HEK293 (cell line): ENCODE measurements at regions not wholly inside any gene's neighbourhood (a gene's known extent, or its start where the extent isn't known, plus 50 kb on each side); places are given as distances from the start of the nearest gene placed in this dataset.

ENCODE experiments used
- CTCF ChIA-PET: fragments of 350-600 bp; formaldehyde crosslinking; extraction: SDS; loops from one replicate; lab custom pipeline; 2021; ENCODE audit warnings: antibody characterized with exemption; lab: Yijun Ruan, JAX
- POLR2A ChIA-PET: fragments of 300-600 bp; formaldehyde crosslinking; extraction: SDS; loops from one replicate; lab custom pipeline; 2020; ENCODE audit warnings: antibody characterized with exemption, inconsistent platforms; lab: Yijun Ruan, JAX
- H3K27ac ChIP-seq: fragments of 200-500 bp; sonication (Bioruptor generic); 2 replicates; pipeline ENCODE4 v1.5.1; 2014; ENCODE audit warnings: low read depth, low read length, control low read depth, inconsistent platforms; ENCODE audit errors: extremely low read depth
- H3K36me3 ChIP-seq, 2 experiments: fragments of 200-500 bp in 1 of 2; sonication (Bioruptor generic) in 1 of 2; 1 replicate in 1 of 2; 2 replicates in 1 of 2; pipeline ENCODE4 v1.5.1; 2014 to 2017; ENCODE audit warnings: inconsistent platforms in 2 of 2, low read length in 2 of 2; ENCODE audit not compliant: control insufficient read depth in 2 of 2, insufficient read depth in 1 of 2
- H3K4me1 ChIP-seq: fragments of 200-500 bp; sonication (Bioruptor generic); 2 replicates; pipeline ENCODE4 v1.5.1; 2014; ENCODE audit warnings: mild to moderate bottlenecking, low read length, inconsistent platforms; ENCODE audit not compliant: control insufficient read depth, insufficient read depth
- H3K4me3 ChIP-seq: 2 replicates; pipeline ENCODE4 v1.5.1; 2011; ENCODE audit warnings: low read depth, mild to moderate bottlenecking, control low read depth, low read length, moderate library complexity
- H3K9me3 ChIP-seq: fragments of 200-500 bp; sonication (Bioruptor generic); 2 replicates; pipeline ENCODE4 v1.5.1; 2014; ENCODE audit warnings: low read depth, low read length, inconsistent platforms; ENCODE audit not compliant: control insufficient read depth, insufficient read depth
- BCL11A ChIP-seq: fragments of 450-650 bp; formaldehyde crosslinking; IDR thresholded peaks from 2 replicates; pipeline ENCODE4 v1.5.1; 2016; ENCODE audit warnings: low read depth, missing biosample characterization, missing genetic modification characterization
- BCL11B ChIP-seq: fragments of 450-650 bp; formaldehyde crosslinking; IDR thresholded peaks from 2 replicates; pipeline ENCODE4 v1.5.1; 2016; ENCODE audit warnings: low read depth, missing biosample characterization, missing genetic modification characterization
- SP2 ChIP-seq: fragments of 450-650 bp; formaldehyde crosslinking; IDR thresholded peaks from 2 replicates; pipeline ENCODE4 v1.5.1; 2016; ENCODE audit warnings: missing biosample characterization, missing genetic modification characterization
- TCF7L2 ChIP-seq: IDR thresholded peaks from 2 replicates; pipeline ENCODE4 v1.6.1; 2011; ENCODE audit warnings: low read depth, mild to moderate bottlenecking, inconsistent platforms, low read length, moderate library complexity, borderline replicate concordance
- YY1 ChIP-seq: fragments of 450-650 bp; formaldehyde crosslinking; IDR thresholded peaks from 2 replicates; pipeline ENCODE4 v1.5.1; 2018; ENCODE audit warnings: missing biosample characterization, missing genetic modification characterization
- YY2 ChIP-seq: fragments of 450-650 bp; formaldehyde crosslinking; IDR thresholded peaks from 2 replicates; pipeline ENCODE4 v1.5.1; 2016; ENCODE audit warnings: missing biosample characterization, missing genetic modification characterization
- ZBTB17 ChIP-seq: fragments of 450-650 bp; formaldehyde crosslinking; IDR thresholded peaks from 2 replicates; pipeline ENCODE4 v1.5.1; 2016; ENCODE audit warnings: missing biosample characterization, missing genetic modification characterization
- ZIC2 ChIP-seq: fragments of 450-650 bp; formaldehyde crosslinking; IDR thresholded peaks from 2 replicates; pipeline ENCODE4 v1.5.1; 2016; ENCODE audit warnings: missing biosample characterization, missing genetic modification characterization
- ZNF133 ChIP-seq: fragments of 450-650 bp; formaldehyde crosslinking; IDR thresholded peaks from 2 replicates; pipeline ENCODE4 v1.5.1; 2016; ENCODE audit warnings: missing biosample characterization, missing genetic modification characterization
- ZNF16 ChIP-seq: fragments of 450-650 bp; formaldehyde crosslinking; IDR thresholded peaks from 2 replicates; pipeline ENCODE4 v1.5.1; 2016; ENCODE audit warnings: low read depth, missing biosample characterization, missing genetic modification characterization
- ZNF175 ChIP-seq: fragments of 450-650 bp; formaldehyde crosslinking; IDR thresholded peaks from 2 replicates; pipeline ENCODE4 v1.5.1; 2016; ENCODE audit warnings: missing biosample characterization, missing genetic modification characterization
- ZNF2 ChIP-seq: fragments of 450-650 bp; formaldehyde crosslinking; IDR thresholded peaks from 2 replicates; pipeline ENCODE4 v1.5.1; 2016; ENCODE audit warnings: missing biosample characterization, missing genetic modification characterization
- ZNF23 ChIP-seq: fragments of 450-650 bp; formaldehyde crosslinking; IDR thresholded peaks from 2 replicates; pipeline ENCODE4 v1.5.1; 2016; ENCODE audit warnings: missing biosample characterization, missing genetic modification characterization, borderline replicate concordance
- ZNF354C ChIP-seq: fragments of 450-650 bp; formaldehyde crosslinking; IDR thresholded peaks from 2 replicates; pipeline ENCODE4 v1.5.1; 2016; ENCODE audit warnings: missing biosample characterization, missing genetic modification characterization, low read depth, borderline replicate concordance
- ZNF514 ChIP-seq: fragments of 450-650 bp; formaldehyde crosslinking; IDR thresholded peaks from 2 replicates; pipeline ENCODE4 v1.5.1; 2016; ENCODE audit warnings: missing biosample characterization, missing genetic modification characterization
- ZNF600 ChIP-seq: fragments of 450-650 bp; formaldehyde crosslinking; IDR thresholded peaks from 2 replicates; pipeline ENCODE4 v1.5.1; 2016; ENCODE audit warnings: missing biosample characterization, missing genetic modification characterization
- ZNF626 ChIP-seq: fragments of 450-650 bp; sonication (Bioruptor Pico); formaldehyde crosslinking; IDR thresholded peaks from 2 replicates; pipeline ENCODE4 v1.5.1; 2018; ENCODE audit warnings: missing biosample characterization, missing genetic modification characterization, inconsistent platforms
- ZNF837 ChIP-seq: fragments of 450-650 bp; formaldehyde crosslinking; IDR thresholded peaks from 2 replicates; pipeline ENCODE4 v1.5.1; 2016; ENCODE audit warnings: missing biosample characterization, missing genetic modification characterization
- ZSCAN16 ChIP-seq: fragments of 450-650 bp; formaldehyde crosslinking; IDR thresholded peaks from 2 replicates; pipeline ENCODE4 v1.5.1; 2016; ENCODE audit warnings: missing biosample characterization, missing genetic modification characterization
- TF ChIP-seq, protein P1 (sequence below): fragments of 450-650 bp; formaldehyde crosslinking; IDR thresholded peaks from 2 replicates; pipeline ENCODE4 v1.5.1; 2016; ENCODE audit warnings: missing biosample characterization, missing genetic modification characterization
- TF ChIP-seq, protein P2 (sequence below): fragments of 450-650 bp; formaldehyde crosslinking; IDR thresholded peaks from 2 replicates; pipeline ENCODE4 v1.5.1; 2016; ENCODE audit warnings: missing biosample characterization, missing genetic modification characterization
- TF ChIP-seq, protein P3 (sequence below): fragments of 450-650 bp; formaldehyde crosslinking; IDR thresholded peaks from 2 replicates; pipeline ENCODE4 v1.5.1; 2016; ENCODE audit warnings: missing biosample characterization, missing genetic modification characterization, low read depth
- TF ChIP-seq, protein P4 (sequence below): fragments of 450-650 bp; formaldehyde crosslinking; IDR thresholded peaks from 2 replicates; pipeline ENCODE4 v1.5.1; 2017; ENCODE audit warnings: missing biosample characterization, mild to moderate bottlenecking, missing genetic modification characterization, moderate library complexity
- TF ChIP-seq, protein P5 (sequence below): fragments of 450-650 bp; formaldehyde crosslinking; IDR thresholded peaks from 2 replicates; pipeline ENCODE4 v1.5.1; 2016; ENCODE audit warnings: missing biosample characterization, missing genetic modification characterization
- TF ChIP-seq, protein P6 (sequence below): fragments of 450-650 bp; formaldehyde crosslinking; IDR thresholded peaks from 2 replicates; pipeline ENCODE4 v1.5.1; 2016; ENCODE audit warnings: missing biosample characterization, missing genetic modification characterization

DNA sequence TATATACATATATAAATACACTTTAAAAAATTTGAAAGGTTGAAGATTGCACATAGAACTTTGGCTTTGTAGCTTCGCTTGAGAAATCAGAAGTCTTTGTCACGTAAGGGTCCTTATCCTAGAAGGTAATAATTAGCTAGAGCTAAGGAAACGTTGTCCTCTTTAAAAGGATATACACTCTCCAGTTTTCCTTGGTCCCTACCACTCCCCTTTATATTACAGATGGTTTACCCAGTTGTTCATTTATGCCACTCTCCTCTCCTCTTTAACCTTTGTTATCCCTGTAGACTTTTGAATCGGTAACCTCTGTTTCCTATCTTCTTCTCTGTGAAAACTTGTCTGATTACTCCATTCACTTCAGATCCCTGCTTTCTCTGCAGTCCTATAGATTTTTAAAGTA, 1101.0 kb upstream of the SEMA6A start:
- Histone ChIP-seq H3K4me3 (no peak overlapping the region), H3K4me1 (no peaks in the 10 kb centered on the region), H3K27ac (no peak overlapping the region)
- POLR2A ChIA-PET: no interaction called here
- TF ChIP-seq ZIC2 (tag by site-specific recombination) (no peak), ZNF514 (tag by site-specific recombination) (no peak), ZNF175 (tag by site-specific recombination) (no peak), ZNF2 (tag by site-specific recombination) (no peak), YY1 (tag by site-specific recombination) (no peak), ZNF16 (tag by site-specific recombination) (no peak), SP2 (tag by site-specific recombination) (no peak), ZNF600 (tag by site-specific recombination) (no peak), BCL11B (tag by site-specific recombination) (no peak), ZNF354C (no peak), ZNF133 (tag by site-specific recombination) (no peak), ZBTB17 (tag by site-specific recombination) (no peak), YY2 (tag by site-specific recombination) (no peak), TCF7L2 (no peak), ZNF23 (tag by site-specific recombination) (no peak)
- TF ChIP-seq, protein P1, sequence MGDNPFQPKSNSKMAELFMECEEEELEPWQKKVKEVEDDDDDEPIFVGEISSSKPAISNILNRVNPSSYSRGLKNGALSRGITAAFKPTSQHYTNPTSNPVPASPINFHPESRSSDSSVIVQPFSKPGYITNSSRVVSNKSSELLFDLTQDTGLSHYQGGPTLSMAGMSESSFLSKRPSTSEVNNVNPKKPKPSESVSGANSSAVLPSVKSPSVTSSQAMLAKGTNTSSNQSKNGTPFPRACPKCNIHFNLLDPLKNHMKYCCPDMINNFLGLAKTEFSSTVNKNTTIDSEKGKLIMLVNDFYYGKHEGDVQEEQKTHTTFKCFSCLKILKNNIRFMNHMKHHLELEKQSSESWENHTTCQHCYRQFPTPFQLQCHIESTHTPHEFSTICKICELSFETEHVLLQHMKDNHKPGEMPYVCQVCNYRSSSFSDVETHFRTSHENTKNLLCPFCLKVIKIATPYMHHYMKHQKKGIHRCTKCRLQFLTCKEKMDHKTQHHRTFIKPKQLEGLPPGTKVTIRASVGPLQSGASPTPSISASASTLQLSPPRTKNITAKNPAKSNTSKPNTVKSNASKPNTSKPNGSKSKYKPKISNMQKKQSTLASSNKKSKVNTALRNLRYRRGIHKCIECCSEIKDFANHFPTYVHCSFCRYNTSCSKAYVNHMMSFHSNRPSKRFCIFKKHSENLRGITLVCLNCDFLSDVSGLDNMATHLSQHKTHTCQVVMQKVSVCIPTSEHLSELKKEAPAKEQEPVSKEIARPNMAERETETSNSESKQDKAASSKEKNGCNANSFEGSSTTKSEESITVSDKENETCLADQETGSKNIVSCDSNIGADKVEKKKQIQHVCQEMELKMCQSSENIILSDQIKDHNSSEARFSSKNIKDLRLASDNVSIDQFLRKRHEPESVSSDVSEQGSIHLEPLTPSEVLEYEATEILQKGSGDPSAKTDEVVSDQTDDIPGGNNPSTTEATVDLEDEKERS (tag by site-specific recombination): no peak
- TF ChIP-seq, protein P2, sequence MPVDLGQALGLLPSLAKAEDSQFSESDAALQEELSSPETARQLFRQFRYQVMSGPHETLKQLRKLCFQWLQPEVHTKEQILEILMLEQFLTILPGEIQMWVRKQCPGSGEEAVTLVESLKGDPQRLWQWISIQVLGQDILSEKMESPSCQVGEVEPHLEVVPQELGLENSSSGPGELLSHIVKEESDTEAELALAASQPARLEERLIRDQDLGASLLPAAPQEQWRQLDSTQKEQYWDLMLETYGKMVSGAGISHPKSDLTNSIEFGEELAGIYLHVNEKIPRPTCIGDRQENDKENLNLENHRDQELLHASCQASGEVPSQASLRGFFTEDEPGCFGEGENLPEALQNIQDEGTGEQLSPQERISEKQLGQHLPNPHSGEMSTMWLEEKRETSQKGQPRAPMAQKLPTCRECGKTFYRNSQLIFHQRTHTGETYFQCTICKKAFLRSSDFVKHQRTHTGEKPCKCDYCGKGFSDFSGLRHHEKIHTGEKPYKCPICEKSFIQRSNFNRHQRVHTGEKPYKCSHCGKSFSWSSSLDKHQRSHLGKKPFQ (tag by site-specific recombination): no peak
- TF ChIP-seq, protein P3, sequence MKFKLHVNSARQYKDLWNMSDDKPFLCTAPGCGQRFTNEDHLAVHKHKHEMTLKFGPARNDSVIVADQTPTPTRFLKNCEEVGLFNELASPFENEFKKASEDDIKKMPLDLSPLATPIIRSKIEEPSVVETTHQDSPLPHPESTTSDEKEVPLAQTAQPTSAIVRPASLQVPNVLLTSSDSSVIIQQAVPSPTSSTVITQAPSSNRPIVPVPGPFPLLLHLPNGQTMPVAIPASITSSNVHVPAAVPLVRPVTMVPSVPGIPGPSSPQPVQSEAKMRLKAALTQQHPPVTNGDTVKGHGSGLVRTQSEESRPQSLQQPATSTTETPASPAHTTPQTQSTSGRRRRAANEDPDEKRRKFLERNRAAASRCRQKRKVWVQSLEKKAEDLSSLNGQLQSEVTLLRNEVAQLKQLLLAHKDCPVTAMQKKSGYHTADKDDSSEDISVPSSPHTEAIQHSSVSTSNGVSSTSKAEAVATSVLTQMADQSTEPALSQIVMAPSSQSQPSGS (tag by site-specific recombination): no peak
- TF ChIP-seq, all 188 proteins: peak for 0
- Histone ChIP-seq H3K36me3 (no peaks in the 10 kb centered on the region), H3K9me3 (no peaks in the 10 kb centered on the region)
- CTCF ChIA-PET: interaction anchor here (0.6 to 1.1 kb wide), 2 partner anchors 220 to 281 kb away, joined by 4 to 5 read pairs; no protein-coding TSS in a partner anchor

DNA sequence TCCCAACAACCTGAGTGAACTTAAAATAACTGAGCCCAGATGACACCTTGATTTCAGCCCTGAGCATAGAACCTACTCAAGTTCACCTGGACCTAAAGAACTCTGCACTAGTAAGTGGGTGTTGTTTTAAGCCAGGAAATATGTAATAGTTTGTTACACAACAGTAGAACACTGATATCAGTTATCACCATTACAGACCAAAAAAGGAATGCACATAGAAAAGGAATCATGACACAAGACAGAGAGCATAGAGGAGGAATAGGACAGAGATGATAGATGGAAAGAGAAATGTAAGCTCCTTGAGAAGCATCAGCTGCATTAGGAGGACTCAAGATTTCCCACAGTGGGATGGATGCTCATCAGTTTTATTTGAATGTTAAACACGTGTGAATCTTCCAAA, 1096.9 kb upstream of the SEMA6A start:
- ChIA-PET POLR2A (no interaction called here), CTCF (no interaction called here)
- H3K4me1 ChIP-seq: no peaks in the 10 kb centered on the region
- no peak overlapping the region for H3K4me3 ChIP-seq
- H3K9me3 ChIP-seq: no peaks in the 10 kb centered on the region
- H3K36me3 ChIP-seq: no peaks in the 10 kb centered on the region
- H3K27ac ChIP-seq: no peak overlapping the region
- TF ChIP-seq ZNF837: no peak
- TF ChIP-seq ZNF2 (tag by site-specific recombination): no peak
- TF ChIP-seq, protein P4, sequence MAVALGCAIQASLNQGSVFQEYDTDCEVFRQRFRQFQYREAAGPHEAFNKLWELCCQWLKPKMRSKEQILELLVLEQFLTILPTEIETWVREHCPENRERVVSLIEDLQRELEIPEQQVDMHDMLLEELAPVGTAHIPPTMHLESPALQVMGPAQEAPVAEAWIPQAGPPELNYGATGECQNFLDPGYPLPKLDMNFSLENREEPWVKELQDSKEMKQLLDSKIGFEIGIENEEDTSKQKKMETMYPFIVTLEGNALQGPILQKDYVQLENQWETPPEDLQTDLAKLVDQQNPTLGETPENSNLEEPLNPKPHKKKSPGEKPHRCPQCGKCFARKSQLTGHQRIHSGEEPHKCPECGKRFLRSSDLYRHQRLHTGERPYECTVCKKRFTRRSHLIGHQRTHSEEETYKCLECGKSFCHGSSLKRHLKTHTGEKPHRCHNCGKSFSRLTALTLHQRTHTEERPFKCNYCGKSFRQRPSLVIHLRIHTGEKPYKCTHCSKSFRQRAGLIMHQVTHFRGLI (tag by site-specific recombination): no peak
- TF ChIP-seq, protein P5, sequence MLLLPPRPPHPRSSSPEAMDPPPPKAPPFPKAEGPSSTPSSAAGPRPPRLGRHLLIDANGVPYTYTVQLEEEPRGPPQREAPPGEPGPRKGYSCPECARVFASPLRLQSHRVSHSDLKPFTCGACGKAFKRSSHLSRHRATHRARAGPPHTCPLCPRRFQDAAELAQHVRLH (tag by site-specific recombination): no peak
- TF ChIP-seq, protein P6, sequence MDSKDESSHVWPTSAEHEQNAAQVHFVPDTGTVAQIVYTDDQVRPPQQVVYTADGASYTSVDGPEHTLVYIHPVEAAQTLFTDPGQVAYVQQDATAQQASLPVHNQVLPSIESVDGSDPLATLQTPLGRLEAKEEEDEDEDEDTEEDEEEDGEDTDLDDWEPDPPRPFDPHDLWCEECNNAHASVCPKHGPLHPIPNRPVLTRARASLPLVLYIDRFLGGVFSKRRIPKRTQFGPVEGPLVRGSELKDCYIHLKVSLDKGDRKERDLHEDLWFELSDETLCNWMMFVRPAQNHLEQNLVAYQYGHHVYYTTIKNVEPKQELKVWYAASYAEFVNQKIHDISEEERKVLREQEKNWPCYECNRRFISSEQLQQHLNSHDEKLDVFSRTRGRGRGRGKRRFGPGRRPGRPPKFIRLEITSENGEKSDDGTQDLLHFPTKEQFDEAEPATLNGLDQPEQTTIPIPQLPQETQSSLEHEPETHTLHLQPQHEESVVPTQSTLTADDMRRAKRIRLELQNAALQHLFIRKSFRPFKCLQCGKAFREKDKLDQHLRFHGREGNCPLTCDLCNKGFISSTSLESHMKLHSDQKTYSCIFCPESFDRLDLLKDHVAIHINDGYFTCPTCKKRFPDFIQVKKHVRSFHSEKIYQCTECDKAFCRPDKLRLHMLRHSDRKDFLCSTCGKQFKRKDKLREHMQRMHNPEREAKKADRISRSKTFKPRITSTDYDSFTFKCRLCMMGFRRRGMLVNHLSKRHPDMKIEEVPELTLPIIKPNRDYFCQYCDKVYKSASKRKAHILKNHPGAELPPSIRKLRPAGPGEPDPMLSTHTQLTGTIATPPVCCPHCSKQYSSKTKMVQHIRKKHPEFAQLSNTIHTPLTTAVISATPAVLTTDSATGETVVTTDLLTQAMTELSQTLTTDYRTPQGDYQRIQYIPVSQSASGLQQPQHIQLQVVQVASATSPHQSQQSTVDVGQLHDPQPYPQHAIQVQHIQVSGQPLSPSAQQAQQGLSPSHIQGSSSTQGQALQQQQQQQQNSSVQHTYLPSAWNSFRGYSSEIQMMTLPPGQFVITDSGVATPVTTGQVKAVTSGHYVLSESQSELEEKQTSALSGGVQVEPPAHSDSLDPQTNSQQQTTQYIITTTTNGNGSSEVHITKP (tag by site-specific recombination): no peak
- TF ChIP-seq ZSCAN16: no peak
- TF ChIP-seq BCL11A: no peak
- no peak for TF ChIP-seq ZNF626 (tag by site-specific recombination)
